OCI-LY7 (cell line): ENCODE measurements at regions not wholly inside any gene's neighbourhood (a gene's known extent, or its start where the extent isn't known, plus 50 kb on each side); places are given as distances from the start of the nearest gene placed in this dataset.

Experiments
- BruUV-seq: library from RNA; stranded (reverse); fragments of 400-500 nt; replicated peaks from 2 replicates; lab custom pipeline; 2021; lab: Mats Ljungman, UMichigan
- CTCF ChIA-PET: fragments of 300-600 bp; sonication (Branson Sonifier 250); formaldehyde crosslinking; loops from one replicate; lab custom pipeline; 2022; ENCODE audit warnings: antibody characterized with exemption; ENCODE audit not compliant: unreplicated experiment; lab: Charles Lee
- POLR2A ChIA-PET: fragments of 300-600 bp; sonication (Branson Sonifier 250); formaldehyde crosslinking; loops from one replicate; lab custom pipeline; 2022; ENCODE audit warnings: antibody characterized with exemption; lab: Charles Lee
- DNase-seq: peaks from one replicate; pipeline ENCODE4 v3.0.0-alpha.2; 2015; ENCODE audit warnings: low spot score
- H2AFZ ChIP-seq: fragments of 200-600 bp; sonication (generic), shearing (Covaris generic); 2 replicates; pipeline ENCODE4 v1.6.1; 2014; ENCODE audit warnings: mild to moderate bottlenecking, antibody characterized with exemption, low read length, moderate library complexity
- H3K27ac ChIP-seq: fragments of 200-600 bp; sonication (generic); 2 replicates; pipeline ENCODE4 v1.5.1; 2014; ENCODE audit warnings: mixed run types, low read depth, mild to moderate bottlenecking, moderate library complexity, low read length, inconsistent platforms; ENCODE audit not compliant: poor library complexity, severe bottlenecking
- H3K36me3 ChIP-seq: fragments of 200-600 bp; sonication (generic); 2 replicates; pipeline ENCODE4 v1.6.1; 2014; ENCODE audit warnings: mild to moderate bottlenecking, antibody characterized with exemption, low read length, moderate library complexity, mixed read lengths; ENCODE audit not compliant: insufficient read depth
- H3K4me1 ChIP-seq: fragments of 200-600 bp; sonication (generic); 2 replicates; pipeline ENCODE4 v1.5.1; 2014; ENCODE audit warnings: mild to moderate bottlenecking, low read length; ENCODE audit not compliant: insufficient read depth, poor library complexity, severe bottlenecking
- H3K4me2 ChIP-seq: fragments of 200-600 bp; sonication (generic); 2 replicates; pipeline ENCODE4 v1.6.1; 2014; ENCODE audit warnings: mild to moderate bottlenecking, low read length
- H3K4me3 ChIP-seq: fragments of 200-600 bp; sonication (generic); 2 replicates; pipeline ENCODE4 v1.5.1; 2014; ENCODE audit warnings: mild to moderate bottlenecking, low read depth, low read length; ENCODE audit not compliant: poor library complexity, severe bottlenecking
- H3K79me2 ChIP-seq: fragments of 200-600 bp; sonication (generic); 2 replicates; pipeline ENCODE4 v1.6.1; 2016; ENCODE audit warnings: low read depth, mild to moderate bottlenecking, low read length, moderate library complexity, mixed read lengths; ENCODE audit not compliant: insufficient read depth
- H3K9me2 ChIP-seq: fragments of 200-600 bp; sonication (generic); 2 replicates; pipeline ENCODE4 v1.6.1; 2016; ENCODE audit warnings: mild to moderate bottlenecking, low read length, mixed read lengths; ENCODE audit not compliant: insufficient read depth
- H3K9me3 ChIP-seq: fragments of 200-600 bp; sonication (generic); 2 replicates; pipeline ENCODE4 v1.6.1; 2014; ENCODE audit warnings: mild to moderate bottlenecking, mixed run types, low read length, mixed read lengths
- H4K20me1 ChIP-seq: fragments of 200-600 bp; sonication (generic); 2 replicates; pipeline ENCODE4 v1.6.1; 2014; ENCODE audit warnings: mild to moderate bottlenecking, antibody characterized with exemption, low read length, moderate library complexity, mixed read lengths; ENCODE audit not compliant: insufficient read depth
- CTCF ChIP-seq: fragments of 200-600 bp; sonication (generic); conservative IDR thresholded peaks from 2 replicates; pipeline ENCODE4 v1.5.1; 2014; ENCODE audit warnings: mild to moderate bottlenecking, antibody characterized with exemption, low read length, moderate library complexity, mixed read lengths
- EZH2phosphoT487 ChIP-seq: fragments of 200-600 bp; sonication (generic); IDR thresholded peaks from 2 replicates; pipeline ENCODE4 v1.6.1; 2018; ENCODE audit warnings: low read depth, borderline replicate concordance, mild to moderate bottlenecking, mixed run types, antibody characterized with exemption, low read length, moderate library complexity, mixed read lengths
- intact Hi-C: fragments of 100-400 bp; cut with micrococcal nuclease; formaldehyde crosslinking; loops from one replicate; pipeline ENCODE4 v1.10.0; 2022; ENCODE audit not compliant: unreplicated experiment

GRCh38 chr15:95646484-95647273 is 683.8 kb upstream of the NR2F2 start:
- ChIA-PET POLR2A (no interaction called here), CTCF (no interaction called here)
- no peaks in the 10 kb centered on the region for H4K20me1 ChIP-seq
- no peaks in the 10 kb centered on the region for H3K4me1 ChIP-seq
- intact Hi-C loops = no loop called here
- TF ChIP-seq CTCF = no peak
- TF ChIP-seq EZH2phosphoT487 = no peak
- H3K9me3 ChIP-seq = no peaks in the 10 kb centered on the region
- H3K36me3 ChIP-seq = no peaks in the 10 kb centered on the region
- H3K4me3 ChIP-seq = no peak overlapping the region
- DNase-seq = no peak
- H3K4me2 ChIP-seq = no peak overlapping the region
- H2AFZ ChIP-seq = no peak overlapping the region
- H3K79me2 ChIP-seq = no peaks in the 10 kb centered on the region
- no peak overlapping the region for H3K27ac ChIP-seq
- BruUV-seq = no TSS peak
- H3K9me2 ChIP-seq = no peaks in the 10 kb centered on the region

GRCh38 chr15:95647531-95648277 is 682.8 kb upstream of the NR2F2 start:
- Histone ChIP-seq H3K9me3 (no peaks in the 10 kb centered on the region), H3K36me3 (no peaks in the 10 kb centered on the region), H3K79me2 (no peaks in the 10 kb centered on the region), H3K9me2 (no peaks in the 10 kb centered on the region), H3K4me3 (no peak overlapping the region), H3K4me1 (no peaks in the 10 kb centered on the region), H4K20me1 (no peaks in the 10 kb centered on the region), H3K27ac (no peak overlapping the region), H2AFZ (no peak overlapping the region), H3K4me2 (no peak overlapping the region)
- intact Hi-C loops = no loop called here
- BruUV-seq = no TSS peak
- ChIA-PET CTCF (no interaction called here), POLR2A (interaction anchor here (0.7 kb wide), 1 partner anchor 181 kb away, joined by 3 read pairs; no protein-coding TSS in a partner anchor)
- TF ChIP-seq CTCF = no peak
- TF ChIP-seq EZH2phosphoT487 = no peak
- DNase-seq = no peak
